ENCODE measurements at regions not wholly inside any gene's neighbourhood (a gene's known extent, or its start where the extent isn't known, plus 50 kb on each side); places are given as distances from the start of the nearest gene placed in this dataset.

- dilution Hi-C loops (cut with HindIII; ENCODE audit: low sequenced_read_pairs, unreplicated experiment) = no loop called here
- ATAC-seq (ENCODE audit: low read depth) = no peak
- intact Hi-C loops (cut with micrococcal nuclease) = no loop called here
- no peak overlapping the region for H3K23ac ChIP-seq (ENCODE audit: low read depth, low read length)
- H3K4me3 ChIP-seq (ENCODE audit: insufficient read depth, low read depth, low read length) = no peak overlapping the region
- no peak overlapping the region for H2AK9ac ChIP-seq (replicated peaks; ENCODE audit: low read depth, low read length, poor library complexity)
- no TSS peak for BruUV-seq (replicated peaks)
- H3K9ac ChIP-seq (ENCODE audit: low read depth, low read length) = no peak overlapping the region
- H4K5ac ChIP-seq (ENCODE audit: low read depth, low read length) = no peak overlapping the region
- TF ChIP-seq CHD1 (IDR thresholded peaks at IDR 0.05; ENCODE audit: low read depth, low read length) (no peak), NFE2L2 (IDR thresholded peaks at IDR 0.05; ENCODE audit: low read depth, low read length) (no peak), USF2 (IDR thresholded peaks at IDR 0.05; ENCODE audit: low read depth, low read length) (no peak), RFX5 (IDR thresholded peaks at IDR 0.05; ENCODE audit: low read depth, low read length) (no peak), RAD21 (IDR thresholded peaks at IDR 0.05; ENCODE audit: low read length) (no peak), POLR2A (IDR thresholded peaks at IDR 0.05; ENCODE audit: low read depth, low read length) (no peak), BHLHE40 (IDR thresholded peaks at IDR 0.05; ENCODE audit: low read depth, low read length) (no peak), RCOR1 (IDR thresholded peaks at IDR 0.05; ENCODE audit: insufficient replicate concordance, low read length) (no peak), CTCF (conservative IDR thresholded peaks at IDR 0.05; ENCODE audit: low read depth, low read length) (no peak), ELK1 (IDR thresholded peaks at IDR 0.05; ENCODE audit: borderline replicate concordance, low read depth, low read length) (no peak), CEBPB (IDR thresholded peaks at IDR 0.05; ENCODE audit: low read depth, low read length) (no peak), FOS (IDR thresholded peaks at IDR 0.05; ENCODE audit: low read depth, low read length) (no peak), MAFK (IDR thresholded peaks at IDR 0.05; ENCODE audit: low read depth, low read length) (no peak), SMC3 (IDR thresholded peaks at IDR 0.05; ENCODE audit: low read depth, low read length) (no peak), MXI1 (IDR thresholded peaks at IDR 0.05; ENCODE audit: borderline replicate concordance, low read depth, low read length) (no peak), MAZ (IDR thresholded peaks at IDR 0.05; ENCODE audit: borderline replicate concordance, low read depth, low read length) (no peak)
- H3K27ac ChIP-seq (ENCODE audit: insufficient read depth, low read length) = no peak overlapping the region
- DNase-seq = no peak
- no peak overlapping the region for H3K14ac ChIP-seq (replicated peaks; ENCODE audit: low read depth, low read length)
- POLR2A ChIA-PET (ENCODE audit: unreplicated experiment) = no interaction called here
- H3K36me3 ChIP-seq (ENCODE audit: control insufficient read depth, insufficient read depth, low read length) = no peaks in the 10 kb centered on the region
- no CpG with 5 or more reads among the region's 5 CpGs for WGBS, 2 experiments (ENCODE audit: extremely low coverage in 2 of 2, insufficient read length in 1 of 2)
- H2BK15ac ChIP-seq (ENCODE audit: low read depth, low read length) = no peak overlapping the region
- no peak overlapping the region for H2BK5ac ChIP-seq (ENCODE audit: low read depth, low read length, poor library complexity, severe bottlenecking)
- H2AFZ ChIP-seq (replicated peaks; ENCODE audit: low read length, poor library complexity) = no peak overlapping the region
- no peak overlapping the region for H3K56ac ChIP-seq (ENCODE audit: extremely low read depth, insufficient read depth, low read length)
- H3K9me1 ChIP-seq (ENCODE audit: insufficient read depth, low read length) = no peaks in the 10 kb centered on the region; the same call in 1 of the 2 replicates
- H3K4me2 ChIP-seq (ENCODE audit: low read depth, low read length) = no peak overlapping the region
- H2BK20ac ChIP-seq (ENCODE audit: low read depth, low read length) = no peak overlapping the region
- no peak overlapping the region for H3K18ac ChIP-seq (ENCODE audit: low read depth, low read length)
- H3K4me1 ChIP-seq (ENCODE audit: control insufficient read depth, insufficient read depth, low read length) = no peaks in the 10 kb centered on the region
- CTCF ChIA-PET = no interaction called here
- in situ Hi-C loops (cut with MboI; ENCODE audit: low sequenced_read_pairs) = no loop called here
- no peaks in the 10 kb centered on the region for H3K27me3 ChIP-seq (ENCODE audit: control insufficient read depth, insufficient read depth, low read length)
- H3K79me1 ChIP-seq (ENCODE audit: low read depth in 1 of 2, low read length in 2 of 2) = no peaks in the 10 kb centered on the region
- H4K20me1 ChIP-seq (ENCODE audit: insufficient read depth, low read length) = no peaks in the 10 kb centered on the region
- no peak overlapping the region for H4K8ac ChIP-seq (ENCODE audit: low read depth in 2 of 2, low read length in 2 of 2)
- H2BK120ac ChIP-seq (ENCODE audit: low read depth, low read length) = no peak overlapping the region
- H3K4ac ChIP-seq (ENCODE audit: low read depth, low read length) = no peak overlapping the region
- no peaks in the 10 kb centered on the region for H3K9me3 ChIP-seq (ENCODE audit: control insufficient read depth, insufficient read depth, low read length)
- no peak overlapping the region for H2AK5ac ChIP-seq (ENCODE audit: low read depth, low read length)
- no peak overlapping the region for H4K91ac ChIP-seq (ENCODE audit: insufficient read depth, low read depth, low read length)
Measured at GRCh38 chr6:54009052-54009654, 102.1 kb upstream of the MLIP start.

All from IMR-90 (cell line).